ENCODE measurements at regions not wholly inside any gene's neighbourhood (a gene's known extent, or its start where the extent isn't known, plus 50 kb on each side); places are given as distances from the start of the nearest gene placed in this dataset.
"Not testable (repeated sequence)": the region's sequence is repeated elsewhere in the genome, so short reads cannot be mapped to it uniquely, and the experiment has no call there.

DNA sequence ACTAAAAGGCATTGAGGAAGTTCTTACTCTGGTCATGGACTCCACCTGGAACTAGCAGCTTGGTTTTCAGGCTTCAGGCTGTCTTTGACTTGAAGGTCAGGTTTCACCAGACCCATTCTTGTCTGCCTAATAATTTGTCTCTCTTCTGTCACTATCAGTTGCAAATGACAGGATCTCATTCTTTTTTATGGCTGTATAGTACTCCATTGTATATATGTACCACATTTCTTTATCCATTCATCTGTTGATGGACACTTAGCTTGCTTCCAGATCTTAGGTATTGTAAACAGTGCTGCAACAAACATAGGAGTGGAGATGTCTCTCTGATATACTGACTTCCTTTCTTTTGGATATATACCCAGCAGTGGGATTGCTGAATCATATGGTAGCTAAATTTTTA, 73.1 kb upstream of the SYNCRIP start:
- Histone ChIP-seq H3K4me1 (ENCODE audit: control insufficient read depth, insufficient read depth, low read length) (no peaks in the 10 kb centered on the region), H3K27me3 (ENCODE audit: control insufficient read depth, insufficient read depth, low read length) (no peaks in the 10 kb centered on the region)

DNA sequence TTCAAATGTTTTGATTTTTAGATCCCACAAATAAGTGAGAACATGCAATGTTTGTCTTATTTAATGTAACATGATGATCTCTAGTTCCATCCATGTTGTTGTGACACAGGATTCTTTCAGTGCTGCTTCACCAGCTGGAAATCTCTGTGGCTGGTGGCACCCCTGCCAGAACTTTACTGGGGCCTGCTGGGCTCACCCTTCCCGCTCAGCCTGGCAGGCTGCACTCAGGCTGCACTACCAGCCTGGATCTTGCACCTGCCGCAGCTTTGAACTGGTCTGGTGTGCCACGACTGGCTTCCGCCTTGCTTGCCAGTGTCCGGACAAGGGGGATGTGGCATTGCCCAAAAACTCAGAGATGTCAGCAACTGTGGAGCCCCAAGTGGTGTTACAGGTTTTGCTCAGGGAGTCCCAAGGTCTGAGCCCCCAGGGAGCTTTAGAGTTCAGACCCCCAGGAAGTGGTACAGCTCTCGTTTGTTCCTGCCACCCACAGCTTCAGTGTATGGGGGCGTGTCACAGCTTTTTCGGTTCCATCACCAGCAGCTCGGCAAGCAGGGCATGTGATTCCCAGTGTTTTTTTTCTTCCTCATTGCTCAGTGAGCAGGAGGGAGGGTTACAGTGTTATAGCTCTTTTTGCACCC, 72.3 kb upstream of the SYNCRIP start:
- Histone ChIP-seq H3K4me3 (ENCODE audit: low read length) (no peak overlapping the region), H3K9ac (ENCODE audit: low read length) (no peak overlapping the region), H3K27me3 (ENCODE audit: control insufficient read depth, insufficient read depth, low read length) (no peaks in the 10 kb centered on the region), H3K9me3 (ENCODE audit: control insufficient read depth, low read length) (no peaks in the 10 kb centered on the region), H3K4me1 (ENCODE audit: control insufficient read depth, insufficient read depth, low read length) (no peaks in the 10 kb centered on the region), H3K36me3 (ENCODE audit: control insufficient read depth, insufficient read depth, low read length) (no peaks in the 10 kb centered on the region)

More for the DNA sequence above, 73.1 kb upstream of the SYNCRIP start:
- H3K4me3 ChIP-seq (ENCODE audit: low read length): no peak overlapping the region
- no peak overlapping the region for H3K9ac ChIP-seq (ENCODE audit: low read length)
- H3K36me3 ChIP-seq (ENCODE audit: control insufficient read depth, insufficient read depth, low read length): no peaks in the 10 kb centered on the region
- no peaks in the 10 kb centered on the region for H3K9me3 ChIP-seq (ENCODE audit: control insufficient read depth, low read length)

DNA sequence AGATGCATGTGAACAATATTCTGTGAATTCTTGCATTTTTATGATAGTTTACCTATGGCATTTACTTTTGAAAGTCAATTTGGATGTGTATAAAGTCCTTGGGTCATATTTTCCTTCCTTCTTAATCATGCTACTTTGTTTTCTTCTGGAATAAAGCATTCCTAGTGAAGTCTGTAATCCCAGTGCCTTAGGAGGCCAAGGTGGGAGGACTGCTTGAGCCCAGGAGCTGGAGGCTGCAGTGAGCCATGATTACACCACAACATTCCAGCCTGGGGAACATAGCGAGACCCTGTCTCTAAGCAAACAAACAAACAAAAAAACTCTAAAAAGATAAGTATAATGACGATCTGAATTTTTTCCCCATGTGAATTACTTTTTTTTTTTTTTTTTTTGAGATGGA, 69.7 kb upstream of the SYNCRIP start:
- Histone ChIP-seq H3K4me1 (ENCODE audit: control insufficient read depth, insufficient read depth, low read length) (no peaks in the 10 kb centered on the region), H3K9ac (ENCODE audit: low read length) (no peak overlapping the region), H3K36me3 (ENCODE audit: control insufficient read depth, insufficient read depth, low read length) (no peaks in the 10 kb centered on the region), H3K27me3 (ENCODE audit: control insufficient read depth, insufficient read depth, low read length) (no peaks in the 10 kb centered on the region), H3K9me3 (ENCODE audit: control insufficient read depth, low read length) (no peaks in the 10 kb centered on the region), H3K4me3 (ENCODE audit: low read length) (no peak overlapping the region)

DNA sequence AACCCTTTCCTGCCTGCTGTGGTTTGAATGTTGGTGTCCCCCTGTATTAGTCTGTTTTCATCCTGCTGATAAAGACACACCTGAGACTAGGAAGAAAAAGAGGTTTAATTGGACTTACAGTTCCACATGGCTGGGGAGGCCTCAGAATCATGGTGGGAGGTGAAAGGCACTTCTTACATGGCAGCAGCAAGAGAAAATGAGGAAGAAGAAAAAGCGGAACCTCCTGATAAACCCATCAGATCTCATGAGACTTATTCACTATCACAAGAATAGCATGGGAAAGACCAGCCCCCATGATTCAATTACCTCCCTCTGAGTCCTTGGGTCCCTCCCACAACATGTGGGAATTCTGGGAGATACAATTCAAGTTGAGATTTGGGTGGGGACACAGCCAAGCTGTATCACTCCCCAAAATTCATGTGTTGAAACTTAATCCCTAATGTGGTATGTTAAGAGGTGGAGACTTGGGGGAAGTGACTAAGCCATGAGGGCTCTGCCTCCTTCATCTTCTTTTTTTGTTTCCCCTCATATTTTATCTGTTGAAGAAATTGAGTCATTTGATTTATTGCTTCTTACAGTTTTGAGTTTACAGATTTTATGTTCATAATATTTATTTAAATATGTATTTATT, 64.9 kb upstream of the SYNCRIP start:
- H3K9me3 ChIP-seq (ENCODE audit: control insufficient read depth, low read length); H3K9ac ChIP-seq (ENCODE audit: low read length); H3K4me1 ChIP-seq (ENCODE audit: control insufficient read depth, insufficient read depth, low read length); H3K36me3 ChIP-seq (ENCODE audit: control insufficient read depth, insufficient read depth, low read length); H3K27me3 ChIP-seq (ENCODE audit: control insufficient read depth, insufficient read depth, low read length); H3K4me3 ChIP-seq (ENCODE audit: low read length): not testable (repeated sequence)

DNA sequence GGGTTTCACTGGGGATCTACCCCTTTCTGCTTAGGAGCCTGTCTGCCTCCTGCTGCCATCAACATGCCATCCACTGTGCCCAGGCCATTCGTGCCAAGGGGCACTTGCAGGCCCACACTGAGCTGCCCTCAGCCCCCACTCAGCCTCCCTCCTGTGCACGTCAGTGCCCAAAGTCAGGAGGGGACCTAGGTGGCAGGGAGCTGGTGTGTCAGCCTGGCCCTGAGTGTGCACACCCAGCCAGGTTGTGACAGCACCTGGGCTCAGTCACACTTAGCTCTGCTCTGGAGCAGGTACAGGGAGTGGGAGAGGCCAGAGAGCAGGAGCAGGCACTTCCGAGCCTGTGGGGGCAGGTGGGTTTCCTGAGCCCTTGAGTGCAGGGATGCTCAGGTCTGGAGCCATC, 63.6 kb upstream of the SYNCRIP start:
- Histone ChIP-seq H3K4me3 (ENCODE audit: low read length) (no peak overlapping the region), H3K9me3 (ENCODE audit: control insufficient read depth, low read length) (no peaks in the 10 kb centered on the region), H3K27me3 (ENCODE audit: control insufficient read depth, insufficient read depth, low read length) (no peaks in the 10 kb centered on the region), H3K9ac (ENCODE audit: low read length) (no peak overlapping the region), H3K36me3 (ENCODE audit: control insufficient read depth, insufficient read depth, low read length) (no peaks in the 10 kb centered on the region), H3K4me1 (ENCODE audit: control insufficient read depth, insufficient read depth, low read length) (no peaks in the 10 kb centered on the region)

DNA sequence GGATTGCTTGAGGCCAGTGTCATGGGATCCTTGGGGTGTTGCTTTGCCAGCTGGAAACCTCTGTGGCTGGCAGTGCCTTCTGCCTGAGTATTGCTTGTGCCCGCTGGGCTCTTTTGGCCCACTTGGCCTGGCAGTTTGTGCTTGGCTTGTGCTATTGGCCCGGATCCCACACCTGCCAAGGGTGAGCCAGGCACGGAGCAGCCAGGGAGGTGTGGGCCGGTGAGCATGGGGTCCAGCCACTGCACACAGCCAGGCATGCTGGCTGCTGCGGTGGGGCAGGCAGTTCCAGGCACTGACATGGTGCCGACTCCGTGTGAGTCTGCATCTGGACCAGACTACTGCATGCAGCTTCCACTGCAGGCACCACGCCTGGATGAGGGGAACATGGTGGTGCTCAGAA, 62.5 kb upstream of the SYNCRIP start:
- Histone ChIP-seq H3K9ac (ENCODE audit: low read length) (no peak overlapping the region), H3K27me3 (ENCODE audit: control insufficient read depth, insufficient read depth, low read length) (no peaks in the 10 kb centered on the region), H3K4me3 (ENCODE audit: low read length) (no peak overlapping the region), H3K4me1 (ENCODE audit: control insufficient read depth, insufficient read depth, low read length) (no peaks in the 10 kb centered on the region), H3K36me3 (ENCODE audit: control insufficient read depth, insufficient read depth, low read length) (no peaks in the 10 kb centered on the region), H3K9me3 (ENCODE audit: control insufficient read depth, low read length) (no peaks in the 10 kb centered on the region)

DNA sequence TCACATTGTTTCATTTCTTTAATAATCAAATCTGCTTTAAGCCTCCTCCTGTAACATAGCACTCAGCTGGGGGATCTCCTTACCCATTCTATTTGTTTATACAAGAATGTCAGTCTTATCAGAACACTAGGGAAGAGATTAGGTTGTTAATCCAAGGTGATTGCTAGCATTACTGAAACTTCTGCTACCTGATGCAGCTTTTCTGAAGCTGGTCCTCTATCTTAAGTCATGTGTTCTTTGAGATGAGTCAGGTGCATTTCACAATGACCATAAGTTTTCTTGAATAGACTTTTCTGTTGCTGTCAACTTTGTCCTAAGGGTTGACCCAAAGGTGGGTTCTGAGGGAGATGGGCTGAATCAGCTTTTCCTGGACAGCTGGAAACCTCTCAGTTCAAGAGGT, 60.7 kb upstream of the SYNCRIP start:
- no peak overlapping the region for H3K4me3 ChIP-seq (ENCODE audit: low read length)
- no peaks in the 10 kb centered on the region for H3K27me3 ChIP-seq (ENCODE audit: control insufficient read depth, insufficient read depth, low read length)
- no peaks in the 10 kb centered on the region for H3K4me1 ChIP-seq (ENCODE audit: control insufficient read depth, insufficient read depth, low read length)
- H3K36me3 ChIP-seq (ENCODE audit: control insufficient read depth, insufficient read depth, low read length): no peaks in the 10 kb centered on the region
- H3K9ac ChIP-seq (ENCODE audit: low read length): no peak overlapping the region
- no peaks in the 10 kb centered on the region for H3K9me3 ChIP-seq (ENCODE audit: control insufficient read depth, low read length)
